ENCODE measurements at regions not wholly inside any gene's neighbourhood (a gene's known extent, or its start where the extent isn't known, plus 50 kb on each side); places are given as distances from the start of the nearest gene placed in this dataset.

DNA sequence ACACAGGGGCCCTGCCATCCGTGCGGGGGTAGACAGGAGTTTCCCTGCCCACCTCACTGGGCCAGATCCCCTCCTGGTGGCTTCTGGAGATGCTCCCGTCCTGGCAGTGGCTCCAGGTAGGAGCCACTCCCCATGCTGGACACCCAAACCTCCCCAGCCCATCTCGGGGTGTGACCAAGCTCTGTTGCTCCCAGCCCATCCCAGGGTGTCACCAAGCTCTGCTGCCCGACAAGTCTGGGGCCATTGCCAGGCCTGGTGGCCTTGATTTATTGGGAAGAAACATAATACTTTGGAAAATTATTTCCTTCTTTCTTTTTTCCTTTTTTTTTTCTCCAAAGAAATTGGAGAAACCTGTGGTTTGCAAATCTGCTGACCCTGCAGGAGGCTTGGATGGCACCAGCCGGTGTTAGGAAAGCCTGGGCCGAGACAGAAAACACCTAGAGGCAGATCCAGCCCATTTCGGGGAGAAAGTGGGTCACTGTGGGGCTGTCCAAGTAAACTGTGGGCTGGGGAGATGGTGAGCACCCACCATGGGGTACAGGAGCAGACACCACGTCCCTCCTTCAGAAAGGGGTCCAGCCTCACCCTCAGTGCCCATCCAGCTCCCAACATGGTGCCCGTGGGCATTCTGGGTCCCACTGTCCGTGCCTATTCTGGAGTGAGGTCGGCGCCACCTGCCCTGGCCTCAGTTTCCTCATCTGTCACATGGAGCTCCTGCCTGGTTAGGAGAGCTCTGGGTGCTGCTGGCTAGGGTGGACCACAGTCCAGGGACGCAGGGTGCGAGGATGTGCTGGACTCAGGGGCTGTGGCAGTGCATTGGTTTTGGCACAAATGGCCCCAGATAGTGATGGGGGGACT, 59.4 kb upstream of the ADRA2C start:
- Histone ChIP-seq H4K20me1 (peaks cover 0 to 34% (median 0%) of the 10 kb centered on the region in 11 experiments; a peak in 4 of 22 replicates), H3K4me3 (peak overlapping the region in 1 of 10 experiments; percentile 41; a peak in 2 of 20 replicates), H3K9ac (peak overlapping the region in 7 of 11 experiments; percentile 15 to 58 (median 43); a peak in 8 of 22 replicates), H3K36me3 (no peaks in the 10 kb centered on the region), H3K27ac (peak overlapping the region in 1 of 11 experiments; percentile 15; a peak in 2 of 22 replicates), H3K4me2 (peak overlapping the region; percentile 79 to 98 (median 91)), H3K4me1 (peaks cover 42 to 70% (median 56%) of the 10 kb centered on the region in 10 experiments), H3K27me3 (peaks cover 0 to 14% (median 9%) of the 10 kb centered on the region in 11 experiments; a peak in 8 of 22 replicates), H3K9me3 (replicated peaks in 1 of 11) (no peaks in the 10 kb centered on the region)
- TF ChIP-seq Cebpa-rat (IDR thresholded peaks at IDR 0.05), result no peak

- Histone ChIP-seq H3K4me1 (peaks cover 48 to 77% (median 63%) of the 10 kb centered on the region in 10 experiments), H3K27me3 (peaks cover 0 to 14% (median 9%) of the 10 kb centered on the region in 11 experiments; a peak in 8 of 22 replicates), H3K9me3 (replicated peaks in 1 of 11) (no peaks in the 10 kb centered on the region), H3K4me3 (no peak overlapping the region), H3K4me2 (peak overlapping the region in 9 of 11 experiments; percentile 24 to 98 (median 91); a peak in 13 of 22 replicates), H3K9ac (0 out of 22 replicates have a peak overlapping the region, but pooled peaks of 1 of the 11 experiments have one; percentile 21), H3K27ac (no peak overlapping the region), H3K36me3 (no peaks in the 10 kb centered on the region), H4K20me1 (peaks cover 0 to 29% (median 0%) of the 10 kb centered on the region in 11 experiments; a peak in 4 of 22 replicates)
- TF ChIP-seq Cebpa-rat (IDR thresholded peaks at IDR 0.05), result no peak
Observed at GRCh38 chr4:3706111-3706511, 60.1 kb upstream of the ADRA2C start.

DNA sequence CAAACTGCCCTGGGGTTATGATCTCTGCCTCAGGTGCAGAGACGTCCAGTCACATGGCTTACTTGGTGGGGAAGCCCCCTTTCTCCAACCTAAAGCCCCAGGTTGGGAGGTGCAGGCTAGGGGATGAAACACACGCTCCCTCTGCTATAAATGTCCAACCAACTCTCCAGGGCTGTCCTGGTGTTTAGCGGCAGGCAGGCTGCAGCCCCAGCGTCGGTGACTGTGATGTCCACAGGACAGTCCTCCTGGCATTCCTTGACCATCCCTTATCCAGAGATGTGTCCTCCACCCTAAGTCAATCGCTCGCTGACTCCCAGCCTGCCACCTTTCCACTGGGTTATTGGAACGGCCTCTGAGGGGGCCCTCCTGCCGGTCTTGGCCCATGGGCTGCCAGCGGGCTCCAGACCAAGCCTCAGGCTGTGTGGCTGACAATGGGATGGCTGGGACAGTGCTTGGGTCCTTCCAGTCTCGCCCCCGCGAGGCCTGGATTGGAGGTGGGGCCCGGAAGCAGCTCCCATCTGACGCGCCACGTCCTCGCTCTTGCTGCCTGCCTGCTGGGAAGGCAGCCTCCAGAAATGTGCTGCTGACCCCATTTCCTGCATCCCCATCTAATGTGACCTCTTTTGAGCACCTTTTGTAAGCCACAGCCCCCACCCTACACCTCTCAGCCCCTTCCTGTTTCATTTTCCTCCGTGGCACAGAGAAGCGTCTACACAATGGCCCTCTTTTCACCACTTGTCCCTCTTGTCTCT, 60.8 kb upstream of the ADRA2C start:
- Histone ChIP-seq H4K20me1 (peaks cover 0 to 22% (median 0%) of the 10 kb centered on the region in 11 experiments; a peak in 4 of 22 replicates), H3K9ac (no peak overlapping the region), H3K4me3 (no peak overlapping the region), H3K27me3 (peaks cover 0 to 14% (median 9%) of the 10 kb centered on the region in 11 experiments; a peak in 8 of 22 replicates), H3K9me3 (replicated peaks in 1 of 11) (no peaks in the 10 kb centered on the region), H3K4me1 (peaks cover 48 to 84% (median 67%) of the 10 kb centered on the region in 10 experiments), H3K4me2 (peak overlapping the region in 8 of 11 experiments; percentile 24 to 98 (median 91); a peak in 12 of 22 replicates), H3K27ac (no peak overlapping the region), H3K36me3 (no peaks in the 10 kb centered on the region)
- no peak for TF ChIP-seq Cebpa-rat (IDR thresholded peaks at IDR 0.05)

DNA sequence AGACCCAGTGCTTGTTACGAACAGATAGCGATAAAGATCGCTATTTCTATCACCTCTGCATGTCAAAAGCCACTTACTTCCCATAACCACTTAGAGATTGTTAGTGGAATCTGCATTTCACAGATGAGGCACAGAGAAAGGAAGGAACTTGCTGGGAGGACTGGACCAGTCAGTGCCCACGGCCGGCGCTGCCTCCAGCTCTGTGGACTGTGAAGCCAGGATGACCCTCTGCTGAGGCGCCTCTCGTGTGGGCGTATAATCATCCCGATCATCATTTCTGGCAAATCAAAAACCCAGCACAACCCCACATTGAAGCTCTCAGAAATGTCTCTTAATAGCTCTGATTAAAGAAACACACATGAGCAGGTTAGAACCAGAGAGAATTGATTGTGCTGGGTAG, 61.5 kb upstream of the ADRA2C start:
- Histone ChIP-seq H3K27ac (no peak overlapping the region), H3K27me3 (peaks cover 0 to 14% (median 9%) of the 10 kb centered on the region in 11 experiments; a peak in 8 of 22 replicates), H3K36me3 (no peaks in the 10 kb centered on the region)

DNA sequence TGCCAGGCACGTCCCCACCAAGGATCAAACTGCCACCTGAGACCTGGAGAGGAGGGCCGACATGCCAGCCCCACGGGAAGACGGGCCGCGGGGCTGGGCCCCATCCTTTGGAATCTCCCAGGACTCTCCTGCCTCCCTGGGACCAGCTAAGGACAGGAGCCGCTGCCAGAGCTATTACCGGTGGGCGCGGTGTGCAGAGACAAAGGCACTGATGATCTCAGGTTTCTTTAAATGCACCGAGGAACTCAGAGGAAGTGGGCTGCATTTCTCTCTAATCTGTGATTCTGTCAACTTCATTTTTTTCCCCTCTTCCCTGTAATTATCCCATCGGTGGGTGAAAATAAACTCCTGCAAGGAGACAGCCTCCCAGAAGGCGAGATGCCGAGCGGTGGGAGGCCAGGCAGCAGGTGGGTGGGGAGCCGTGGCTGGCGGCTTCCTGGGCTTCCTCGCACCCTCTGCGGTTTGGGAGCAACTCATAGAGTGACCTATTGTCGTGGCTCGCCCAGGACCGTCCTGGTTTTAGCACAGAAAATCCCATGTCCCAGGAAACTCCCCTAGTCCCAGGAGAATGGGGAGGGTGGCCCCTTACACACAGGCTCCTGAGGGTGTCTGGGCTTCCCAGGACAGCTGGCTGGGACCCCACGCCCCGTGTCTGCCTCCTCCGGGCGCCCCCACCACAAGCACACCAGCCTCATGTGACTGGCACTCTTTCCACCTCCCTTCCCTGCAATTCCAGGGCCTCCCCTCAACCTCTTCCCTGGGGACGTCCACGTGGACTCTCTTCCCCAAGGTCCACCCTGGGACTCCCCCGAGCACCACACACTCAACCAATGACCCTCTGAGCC, 62.3 kb upstream of the ADRA2C start:
- no peaks in the 10 kb centered on the region for H3K9me3 ChIP-seq (replicated peaks in 1 of 11)
- no peaks in the 10 kb centered on the region for H3K36me3 ChIP-seq
- no peak overlapping the region for H3K9ac ChIP-seq
- H3K4me1 ChIP-seq, result peaks cover 56 to 89% (median 78%) of the 10 kb centered on the region in 10 experiments
- no peak for TF ChIP-seq Cebpa-rat (IDR thresholded peaks at IDR 0.05)
- no peak overlapping the region for H3K27ac ChIP-seq
- peak overlapping the region in 10 of 11 experiments; percentile 10 to 91 (median 30); a peak in 14 of 22 replicates for H3K4me2 ChIP-seq
- no peak overlapping the region for H3K4me3 ChIP-seq
- peaks cover 0 to 14% (median 9%) of the 10 kb centered on the region in 11 experiments; a peak in 8 of 22 replicates for H3K27me3 ChIP-seq
- H4K20me1 ChIP-seq, result peaks cover 0 to 8% (median 0%) of the 10 kb centered on the region in 11 experiments; a peak in 5 of 22 replicates

More for the DNA sequence above, 61.5 kb upstream of the ADRA2C start:
- H3K4me3 ChIP-seq, result no peak overlapping the region
- TF ChIP-seq Cebpa-rat (IDR thresholded peaks at IDR 0.05), result no peak
- H3K4me1 ChIP-seq, result peaks cover 51 to 89% (median 71%) of the 10 kb centered on the region in 10 experiments
- no peak overlapping the region for H3K9ac ChIP-seq
- H4K20me1 ChIP-seq, result peaks cover 0 to 15% (median 0%) of the 10 kb centered on the region in 11 experiments; a peak in 5 of 22 replicates
- no peaks in the 10 kb centered on the region for H3K9me3 ChIP-seq (replicated peaks in 1 of 11)
- peak overlapping the region in 4 of 11 experiments; percentile 31 to 93 (median 63); a peak in 5 of 22 replicates for H3K4me2 ChIP-seq

GRCh38 chr4:3703343-3703676, 62.9 kb upstream of the ADRA2C start:
- Histone ChIP-seq H3K4me2 (peak overlapping the region in 10 of 11 experiments; percentile 10 to 91 (median 30); a peak in 9 of 22 replicates), H3K4me1 (peaks cover 53 to 89% (median 79%) of the 10 kb centered on the region in 10 experiments), H3K9me3 (replicated peaks in 1 of 11) (no peaks in the 10 kb centered on the region), H3K9ac (no peak overlapping the region), H3K4me3 (no peak overlapping the region), H4K20me1 (peaks cover 0 to 3% (median 0%) of the 10 kb centered on the region in 11 experiments; a peak in 4 of 22 replicates), H3K27me3 (peaks cover 0 to 14% (median 9%) of the 10 kb centered on the region in 11 experiments; a peak in 8 of 22 replicates), H3K36me3 (no peaks in the 10 kb centered on the region), H3K27ac (no peak overlapping the region)
- no peak for TF ChIP-seq Cebpa-rat (IDR thresholded peaks at IDR 0.05)

- H3K36me3 ChIP-seq, result no peaks in the 10 kb centered on the region; a peak in 1 of 22 replicates
- H3K27ac ChIP-seq, result no peak overlapping the region
- no peak overlapping the region for H3K4me3 ChIP-seq
- peak overlapping the region in 5 of 11 experiments; percentile 10 to 30 (median 14); a peak in 4 of 22 replicates for H3K4me2 ChIP-seq
- TF ChIP-seq Cebpa-rat (IDR thresholded peaks at IDR 0.05), result no peak
- H3K27me3 ChIP-seq, result peaks cover 0 to 14% (median 9%) of the 10 kb centered on the region in 11 experiments; a peak in 8 of 22 replicates
- H3K4me1 ChIP-seq, result peaks cover 47 to 85% (median 79%) of the 10 kb centered on the region in 10 experiments
- no peak overlapping the region for H3K9ac ChIP-seq
- peaks cover under 1 to 6% (median 3%) of the 10 kb centered on the region in 11 experiments; a peak in 20 of 22 replicates for H3K9me3 ChIP-seq (replicated peaks in 1 of 11)
- no peaks in the 10 kb centered on the region; a peak in 2 of 22 replicates for H4K20me1 ChIP-seq
Observed at GRCh38 chr4:3702561-3703221, 63.5 kb upstream of the ADRA2C start.
